Stimulated activated CD8-positive, alpha-beta memory T cell treated with anti-CD3 and anti-CD28 coated beads, Interleukin-15, amount 100 ng/mL, for 4 hours (primary cell): ENCODE measurements at regions not wholly inside any gene's neighbourhood (a gene's known extent, or its start where the extent isn't known, plus 50 kb on each side); places are given as distances from the start of the nearest gene placed in this dataset.

ENCODE experiments used
- DNase-seq, 2 donors: peaks; one replicate each; pipeline ENCODE4 v3.0.0-alpha.2; 2020; ENCODE audit warnings: low read depth in 2 of 2

- DNase-seq, result no peak
Observed at GRCh38 chr6:112717401-112717800, 370.3 kb downstream of the RFPL4B start.

- no peak for DNase-seq
Observed at GRCh38 chr6:112717856-112718255, 370.7 kb downstream of the RFPL4B start.

- DNase-seq, result no peak
Observed at GRCh38 chr6:112725541-112726085, 378.5 kb downstream of the RFPL4B start.

GRCh38 chr6:112735129-112735528 lies 388.0 kb downstream of the RFPL4B start:
- DNase-seq, result no peak

- DNase-seq, result no peak
Observed at GRCh38 chr6:112739766-112740165, 392.6 kb downstream of the RFPL4B start.

- no peak for DNase-seq
Observed at GRCh38 chr6:112743323-112743722, 396.2 kb downstream of the RFPL4B start.

- DNase-seq, result no peak
Observed at GRCh38 chr6:112744827-112745226, 397.7 kb downstream of the RFPL4B start.

- no peak for DNase-seq
Observed at GRCh38 chr6:112745765-112746164, 398.6 kb downstream of the RFPL4B start.

- no peak for DNase-seq
Observed at GRCh38 chr6:112749673-112750072, 402.5 kb downstream of the RFPL4B start.

- DNase-seq, result no peak
Observed at GRCh38 chr6:112752305-112752704, 405.2 kb downstream of the RFPL4B start.

- no peak for DNase-seq
Observed at GRCh38 chr6:112752791-112753190, 405.7 kb downstream of the RFPL4B start.

GRCh38 chr6:112760831-112761230 lies 413.7 kb downstream of the RFPL4B start:
- DNase-seq, result no peak

GRCh38 chr6:112761740-112762139 lies 414.6 kb downstream of the RFPL4B start:
- no peak for DNase-seq

- DNase-seq, result no peak
Observed at GRCh38 chr6:112764377-112764776, 417.2 kb downstream of the RFPL4B start.

GRCh38 chr6:112770308-112770707 lies 423.2 kb downstream of the RFPL4B start:
- no peak for DNase-seq

GRCh38 chr6:112773187-112773586 lies 426.1 kb downstream of the RFPL4B start:
- DNase-seq, result no peak

GRCh38 chr6:112774319-112774718 lies 427.2 kb downstream of the RFPL4B start:
- DNase-seq, result no peak

- no peak for DNase-seq
Observed at GRCh38 chr6:112780498-112781096, 433.5 kb downstream of the RFPL4B start.

- DNase-seq, result no peak
Observed at GRCh38 chr6:112781241-112781640, 434.1 kb downstream of the RFPL4B start.

- no peak for DNase-seq
Observed at GRCh38 chr6:112785408-112785807, 438.3 kb downstream of the RFPL4B start.

GRCh38 chr6:112786801-112787200 lies 439.7 kb downstream of the RFPL4B start:
- DNase-seq, result no peak

- no peak for DNase-seq
Observed at GRCh38 chr6:112787371-112787770, 440.2 kb downstream of the RFPL4B start.

GRCh38 chr6:112795316-112795715 lies 448.2 kb downstream of the RFPL4B start:
- no peak for DNase-seq

GRCh38 chr6:112796712-112797111 lies 449.6 kb downstream of the RFPL4B start:
- DNase-seq, result no peak
